ENCODE measurements at regions not wholly inside any gene's neighbourhood (a gene's known extent, or its start where the extent isn't known, plus 50 kb on each side); places are given as distances from the start of the nearest gene placed in this dataset.

DNA sequence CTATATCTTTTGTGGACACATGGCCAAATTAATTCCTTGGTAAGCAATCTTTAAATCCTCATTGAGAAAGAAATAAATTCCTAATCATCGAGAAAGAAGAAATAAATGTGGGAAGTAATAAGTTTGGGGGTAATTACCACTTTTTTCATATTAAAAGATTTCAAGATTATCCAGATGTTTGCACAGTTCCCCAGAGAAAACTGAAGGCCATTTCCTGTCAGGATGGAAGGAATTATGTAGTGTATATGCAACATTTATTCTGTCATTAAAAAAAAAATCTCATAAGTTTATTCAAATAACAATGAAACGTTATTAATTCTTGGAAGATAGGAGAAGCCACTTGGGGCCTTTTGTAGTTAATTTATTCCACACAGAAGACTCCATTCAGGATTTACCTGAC lies 385.6 kb upstream of the NR3C2 start:
- no peak for DNase-seq (ENCODE audit: low read depth)
- TF ChIP-seq, protein P1, sequence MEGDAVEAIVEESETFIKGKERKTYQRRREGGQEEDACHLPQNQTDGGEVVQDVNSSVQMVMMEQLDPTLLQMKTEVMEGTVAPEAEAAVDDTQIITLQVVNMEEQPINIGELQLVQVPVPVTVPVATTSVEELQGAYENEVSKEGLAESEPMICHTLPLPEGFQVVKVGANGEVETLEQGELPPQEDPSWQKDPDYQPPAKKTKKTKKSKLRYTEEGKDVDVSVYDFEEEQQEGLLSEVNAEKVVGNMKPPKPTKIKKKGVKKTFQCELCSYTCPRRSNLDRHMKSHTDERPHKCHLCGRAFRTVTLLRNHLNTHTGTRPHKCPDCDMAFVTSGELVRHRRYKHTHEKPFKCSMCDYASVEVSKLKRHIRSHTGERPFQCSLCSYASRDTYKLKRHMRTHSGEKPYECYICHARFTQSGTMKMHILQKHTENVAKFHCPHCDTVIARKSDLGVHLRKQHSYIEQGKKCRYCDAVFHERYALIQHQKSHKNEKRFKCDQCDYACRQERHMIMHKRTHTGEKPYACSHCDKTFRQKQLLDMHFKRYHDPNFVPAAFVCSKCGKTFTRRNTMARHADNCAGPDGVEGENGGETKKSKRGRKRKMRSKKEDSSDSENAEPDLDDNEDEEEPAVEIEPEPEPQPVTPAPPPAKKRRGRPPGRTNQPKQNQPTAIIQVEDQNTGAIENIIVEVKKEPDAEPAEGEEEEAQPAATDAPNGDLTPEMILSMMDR (IDR thresholded peaks at IDR 0.05; ENCODE audit: low read depth, low read length, missing control alignments): no peak
- H3K4me3 ChIP-seq (ENCODE audit: low read depth, low read length): no peak overlapping the region

DNA sequence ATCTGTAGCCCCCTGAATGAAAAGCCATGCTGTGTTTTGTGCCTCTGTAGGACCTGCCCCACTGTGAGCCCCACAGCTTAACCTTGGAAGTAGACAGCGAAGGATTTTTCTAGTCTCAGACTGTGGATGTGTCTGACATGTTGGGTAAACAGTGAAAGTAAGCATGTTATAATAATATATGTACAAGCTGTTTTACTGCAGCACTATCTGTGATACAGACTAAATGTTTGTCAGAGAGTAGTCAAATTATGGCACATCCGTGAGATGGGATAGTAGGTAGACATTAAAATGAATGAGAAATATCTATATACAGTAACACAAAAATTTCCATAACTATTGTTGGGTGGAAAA lies 381.2 kb upstream of the NR3C2 start:
- TF ChIP-seq, protein P1 (IDR thresholded peaks at IDR 0.05; ENCODE audit: low read depth, low read length, missing control alignments): no peak
- no peak for DNase-seq (ENCODE audit: low read depth)
- no peak overlapping the region for H3K4me3 ChIP-seq (ENCODE audit: low read depth, low read length)

DNA sequence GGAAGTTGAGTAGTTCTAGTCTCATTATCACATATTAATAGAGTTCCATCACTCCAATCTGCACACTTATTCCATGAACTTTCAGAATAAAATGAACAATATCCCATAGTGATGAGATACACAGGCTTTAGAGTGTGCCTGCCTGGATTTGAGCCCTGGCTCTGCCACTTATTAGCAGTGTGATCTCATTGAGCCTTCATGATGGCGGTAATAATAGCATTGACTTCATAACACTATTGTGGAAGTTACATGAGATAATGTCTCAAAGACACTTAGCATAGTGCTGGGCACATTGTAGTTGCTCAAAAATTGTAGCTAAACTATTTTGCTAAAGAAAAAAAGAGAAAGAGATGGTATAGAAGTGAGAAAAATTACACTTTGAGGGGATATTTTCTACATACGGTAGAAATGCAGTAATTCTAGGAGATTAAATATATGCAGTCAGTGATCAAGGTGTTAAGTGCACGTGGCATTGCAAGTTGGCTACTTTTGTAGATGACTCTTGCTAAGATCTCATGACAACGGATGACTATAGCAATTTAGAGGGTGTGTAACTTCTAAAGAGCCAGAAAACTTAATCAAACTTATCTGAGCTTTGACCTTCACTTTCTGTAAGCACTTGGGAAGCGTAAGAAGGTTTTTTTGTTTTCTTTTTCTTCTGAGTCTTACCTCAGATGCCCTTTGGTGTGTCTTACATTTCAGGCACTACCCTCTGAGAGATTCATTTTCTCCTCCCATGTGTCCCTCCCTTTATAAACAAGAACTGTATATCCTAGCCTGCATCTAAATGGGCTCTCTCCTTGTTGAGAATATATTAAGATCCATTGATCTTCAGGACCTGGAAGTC lies 380.6 kb upstream of the NR3C2 start:
- no peak for DNase-seq (ENCODE audit: low read depth)
- no peak overlapping the region for H3K4me3 ChIP-seq (ENCODE audit: low read depth, low read length)
- TF ChIP-seq, protein P1 (IDR thresholded peaks at IDR 0.05; ENCODE audit: low read depth, low read length, missing control alignments): no peak

- TF ChIP-seq, protein P1 (IDR thresholded peaks at IDR 0.05; ENCODE audit: low read depth, low read length, missing control alignments): no peak
- H3K4me3 ChIP-seq (ENCODE audit: low read depth, low read length): no peak overlapping the region
- DNase-seq (ENCODE audit: low read depth): no peak
These were observed 371.8 kb upstream of the NR3C2 start for GRCh38 chr4:148814030-148814429.

DNA sequence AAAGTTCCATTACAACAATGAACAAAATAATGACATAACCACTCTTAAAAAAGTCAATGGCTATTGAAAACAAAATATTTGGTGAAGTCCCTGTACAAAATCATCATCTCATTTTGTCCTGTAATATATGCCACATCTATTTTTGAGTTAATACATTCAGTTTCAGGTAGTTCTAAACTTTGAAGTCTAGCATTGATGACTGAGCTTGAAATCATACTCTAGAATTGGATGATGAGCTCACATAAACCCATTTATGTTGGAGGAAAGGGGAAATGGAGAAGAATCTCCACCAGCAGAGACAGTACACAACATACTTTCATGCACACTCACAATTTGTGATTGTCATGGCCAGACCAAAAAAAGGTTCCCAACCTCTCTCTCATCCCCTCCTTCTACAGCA lies 371.1 kb upstream of the NR3C2 start:
- DNase-seq (ENCODE audit: low read depth): no peak
- TF ChIP-seq, protein P1 (IDR thresholded peaks at IDR 0.05; ENCODE audit: low read depth, low read length, missing control alignments): no peak
- H3K4me3 ChIP-seq (ENCODE audit: low read depth, low read length): no peak overlapping the region

GRCh38 chr4:148812101-148812500 lies 369.9 kb upstream of the NR3C2 start:
- TF ChIP-seq, protein P1 (IDR thresholded peaks at IDR 0.05; ENCODE audit: low read depth, low read length, missing control alignments): no peak
- DNase-seq (ENCODE audit: low read depth): no peak
- H3K4me3 ChIP-seq (ENCODE audit: low read depth, low read length): no peak overlapping the region

- TF ChIP-seq, protein P1 (IDR thresholded peaks at IDR 0.05; ENCODE audit: low read depth, low read length, missing control alignments): no peak
These were observed 368.2 kb upstream of the NR3C2 start for GRCh38 chr4:148810461-148810860.

More at GRCh38 chr4:148810461-148810860, 368.2 kb upstream of the NR3C2 start:
- DNase-seq (ENCODE audit: low read depth): no peak
- no peak overlapping the region for H3K4me3 ChIP-seq (ENCODE audit: low read depth, low read length)
